K562 (cell line): ENCODE measurements at regions not wholly inside any gene's neighbourhood (a gene's known extent, or its start where the extent isn't known, plus 50 kb on each side); places are given as distances from the start of the nearest gene placed in this dataset.

Experiments
- ATAC-seq: fragments of 200-7000 bp; cut with Tn5 transposase; 3 replicates; pipeline ENCODE4 v1.9.1; 2020; ENCODE audit warnings: moderate library complexity
- BruUV-seq: library from RNA; stranded (reverse); fragments of 400-500 nt; replicated peaks from 2 replicates; lab custom pipeline; 2021; lab: Mats Ljungman, UMichigan
- CTCF ChIA-PET: fragments of 300-600 bp; formaldehyde crosslinking; extraction: SDS; loops from one replicate; lab custom pipeline; 2021; ENCODE audit warnings: low intra/inter-chr PET ratio; lab: Yijun Ruan, JAX
- POLR2A ChIA-PET: fragments of 300-600, 350-650 bp; sonication (Branson Sonifier 250); formaldehyde crosslinking; extraction: SDS; loops from one replicate; lab custom pipeline; 2021; ENCODE audit warnings: antibody characterized with exemption, inconsistent platforms; lab: Yijun Ruan, JAX
- DNase-seq, 4 experiments: peaks; one replicate each; pipeline versions ENCODE4 v3.0.0 to v3.0.0-alpha.2; 2011 to 2018; ENCODE audit warnings: low spot score in 3 of 4, mixed read lengths in 3 of 4; ENCODE audit errors: extremely low read depth in 1 of 4
- FAIRE-seq: peaks from 2 replicates; lab custom pipeline; 2011; peaks lifted over from hg19 to GRCh38; lab: Jason Lieb, UNC
- H2AFZ ChIP-seq: 2 replicates; pipeline ENCODE4 v1.6.0; 2011; ENCODE audit warnings: low read depth, low read length, control low read depth, inconsistent platforms
- H3K27ac ChIP-seq: fragments of 200-600 bp; 3 replicates; pipeline ENCODE4 v1.8.0; 2011; ENCODE audit warnings: low read depth, mild to moderate bottlenecking, control low read depth, inconsistent platforms, low read length, moderate library complexity, mixed read lengths; ENCODE audit errors: extremely low read depth
- H3K27me3 ChIP-seq, 2 experiments: fragments of 300-600 bp in 1 of 2; 2 replicates in 1 of 2; 3 replicates in 1 of 2; pipeline versions ENCODE4 v1.6.0 to v1.8.0; 2011; ENCODE audit warnings: inconsistent platforms in 2 of 2, low read length in 2 of 2, mild to moderate bottlenecking in 1 of 2, mixed read lengths in 1 of 2, moderate library complexity in 1 of 2; ENCODE audit not compliant: control insufficient read depth in 2 of 2, insufficient read depth in 2 of 2
- H3K36me3 ChIP-seq: fragments of 300-600 bp; 3 replicates; pipeline ENCODE4 v1.8.0; 2011; ENCODE audit warnings: mild to moderate bottlenecking, low read length, inconsistent platforms; ENCODE audit not compliant: control insufficient read depth, insufficient read depth
- H3K4me1 ChIP-seq, 2 experiments: fragments of 200-600 bp in 1 of 2; replicated peaks in 1 of 2; 2 replicates in 1 of 2; 3 replicates in 1 of 2; pipeline versions ENCODE4 v1.5.1 to v1.8.0; 2011; ENCODE audit warnings: inconsistent platforms in 2 of 2, low read length in 2 of 2, mild to moderate bottlenecking in 1 of 2, mixed read lengths in 1 of 2, moderate library complexity in 1 of 2; ENCODE audit not compliant: control insufficient read depth in 2 of 2, insufficient read depth in 2 of 2
- H3K4me2 ChIP-seq: 2 replicates; pipeline ENCODE4 v1.6.1; 2011; ENCODE audit warnings: low read length, control low read depth, inconsistent platforms, mixed read lengths; ENCODE audit not compliant: insufficient read depth
- H3K4me3 ChIP-seq: fragments of 200-600 bp; sonication (generic), shearing (Covaris generic); 2 replicates; pipeline ENCODE4 v1.5.1; 2016; ENCODE audit warnings: control low read depth, inconsistent platforms
- H3K79me2 ChIP-seq: fragments of 200-600 bp; 3 replicates; pipeline ENCODE4 v1.8.0; 2011; ENCODE audit warnings: low read length, inconsistent platforms; ENCODE audit not compliant: control insufficient read depth, insufficient read depth
- H3K9ac ChIP-seq, 2 experiments: 2 replicates each; pipeline versions ENCODE4 v1.6.0 to v1.6.1; 2011; ENCODE audit warnings: low read depth in 2 of 2, low read length in 2 of 2, control low read depth in 1 of 2, inconsistent platforms in 1 of 2, mild to moderate bottlenecking in 1 of 2, mixed read lengths in 1 of 2; ENCODE audit not compliant: insufficient read depth in 1 of 2
- H3K9me1 ChIP-seq: one replicate; pipeline ENCODE4 v1.6.0; 2011; ENCODE audit warnings: inconsistent platforms, mild to moderate bottlenecking, low read length, moderate library complexity; ENCODE audit not compliant: control insufficient read depth, insufficient read depth
- H3K9me3 ChIP-seq: replicated peaks from 2 replicates; pipeline ENCODE4 v1.5.1; 2011; ENCODE audit warnings: low read depth, low read length, inconsistent platforms; ENCODE audit not compliant: control insufficient read depth, insufficient read depth
- H4K20me1 ChIP-seq: replicated peaks from 2 replicates; pipeline ENCODE4 v1.6.1; 2011; ENCODE audit warnings: low read length, inconsistent platforms, mixed read lengths; ENCODE audit not compliant: control insufficient read depth, insufficient read depth
- CBFA2T2 ChIP-seq: fragments of 450-650 bp; conservative IDR thresholded peaks from 2 replicates; pipeline ENCODE4 v1.6.1; 2017; ENCODE audit warnings: mild to moderate bottlenecking
- CBFA2T3 ChIP-seq: fragments of 450-650 bp; IDR thresholded peaks from 2 replicates; pipeline ENCODE4 v1.6.1; 2017
- KAT8 ChIP-seq: fragments of 450-650 bp; IDR thresholded peaks from 2 replicates; pipeline ENCODE4 v1.6.1; 2016; ENCODE audit warnings: low read depth, mild to moderate bottlenecking
- MEF2D ChIP-seq: conservative IDR thresholded peaks from 2 replicates; pipeline ENCODE4 v1.6.1; 2016; ENCODE audit warnings: low read depth, missing genetic modification characterization, missing compliant biosample characterization
- MIER1 ChIP-seq: fragments of 450-650 bp; IDR thresholded peaks from 2 replicates; pipeline ENCODE4 v1.6.1; 2016; ENCODE audit warnings: antibody characterized with exemption, mild to moderate bottlenecking, low read depth
- NCOA1 ChIP-seq: fragments of 450-650 bp; IDR thresholded peaks from 2 replicates; pipeline ENCODE4 v1.6.1; 2016; ENCODE audit warnings: low read depth
- NR2C1 ChIP-seq, 2 experiments: fragments of 450-650 bp; IDR thresholded peaks; 2 replicates each; pipeline ENCODE4 v1.6.1; 2017; ENCODE audit warnings: mild to moderate bottlenecking in 2 of 2, antibody characterized with exemption in 1 of 2, inconsistent platforms in 1 of 2, missing compliant biosample characterization in 1 of 2, missing genetic modification characterization in 1 of 2
- TAL1 ChIP-seq: fragments of 450-650 bp; IDR thresholded peaks from 2 replicates; pipeline ENCODE4 v1.6.1; 2016; ENCODE audit warnings: mild to moderate bottlenecking
- TEAD1 ChIP-seq, 2 experiments: fragments of 450-650 bp in 1 of 2; sonication (generic) in 1 of 2; formaldehyde crosslinking; IDR thresholded peaks; 2 replicates each; pipeline versions ENCODE4 v1.4.0 to v1.8.0; 2020 to 2022; ENCODE audit warnings: mild to moderate bottlenecking in 2 of 2, missing genetic modification reagents in 1 of 2
- TEAD4 ChIP-seq, 2 experiments: sonication (generic) in 1 of 2; formaldehyde crosslinking in 1 of 2; IDR thresholded peaks; 2 replicates each; pipeline versions ENCODE4 v1.6.1 to v1.8.0; 2012 to 2022; ENCODE audit warnings: borderline replicate concordance in 1 of 2, inconsistent platforms in 1 of 2, low read length in 1 of 2, mild to moderate bottlenecking in 1 of 2, missing genetic modification reagents in 1 of 2
- XRCC4 ChIP-seq: IDR thresholded peaks from one replicate; pipeline ENCODE4 v1.6.1; 2011; ENCODE audit not compliant: insufficient read depth, insufficient read length; ENCODE audit errors: extremely low read depth
- ZNF184 ChIP-seq: sonication (generic); formaldehyde crosslinking; IDR thresholded peaks from 2 replicates; pipeline ENCODE4 v1.5.0; 2020; ENCODE audit warnings: missing genetic modification reagents
- ZNF584 ChIP-seq: fragments of 200-800 bp; sonication (Bioruptor generic); IDR thresholded peaks from 2 replicates; pipeline ENCODE4 v1.6.1; 2016; ENCODE audit warnings: low read depth, mild to moderate bottlenecking, missing genetic modification characterization, missing compliant biosample characterization
- WGBS: fragments of 100-300 bp; shearing (Covaris generic); methylation state at CpG from one replicate; pipeline ENCODE4 v1.1.6; 2016; ENCODE audit warnings: low coverage, mixed read lengths; ENCODE audit not compliant: insufficient coverage; ENCODE audit errors: missing lambda C conversion rate; 5-methylcytosine and 5-hydroxymethylcytosine counted together
- in situ Hi-C: fragments of 300-500 bp; cut with MboI; formaldehyde crosslinking; loops from 4 replicates; pipeline ENCODE4 v1.15.0; 2018; ENCODE audit warnings: inconsistent platforms, mixed read lengths
- intact Hi-C: fragments of 100-400 bp; cut with micrococcal nuclease; formaldehyde crosslinking; loops from 2 replicates; pipeline ENCODE4 v1.14.2; 2022
- TF ChIP-seq, protein P1 (sequence below): fragments of 450-650 bp; IDR thresholded peaks from 2 replicates; pipeline ENCODE4 v1.6.1; 2018; ENCODE audit warnings: mild to moderate bottlenecking, low read depth; ENCODE audit not compliant: partially characterized antibody
- TF ChIP-seq, protein P2 (sequence below): fragments of 450-650 bp; IDR thresholded peaks from 2 replicates; pipeline ENCODE4 v1.6.1; 2014; ENCODE audit warnings: low read depth, mild to moderate bottlenecking, moderate library complexity, borderline replicate concordance
- TF ChIP-seq, protein P3 (sequence below): sonication (generic); formaldehyde crosslinking; IDR thresholded peaks from 2 replicates; pipeline ENCODE4 v1.8.1; 2023; ENCODE audit warnings: mild to moderate bottlenecking, missing genetic modification reagents

DNA sequence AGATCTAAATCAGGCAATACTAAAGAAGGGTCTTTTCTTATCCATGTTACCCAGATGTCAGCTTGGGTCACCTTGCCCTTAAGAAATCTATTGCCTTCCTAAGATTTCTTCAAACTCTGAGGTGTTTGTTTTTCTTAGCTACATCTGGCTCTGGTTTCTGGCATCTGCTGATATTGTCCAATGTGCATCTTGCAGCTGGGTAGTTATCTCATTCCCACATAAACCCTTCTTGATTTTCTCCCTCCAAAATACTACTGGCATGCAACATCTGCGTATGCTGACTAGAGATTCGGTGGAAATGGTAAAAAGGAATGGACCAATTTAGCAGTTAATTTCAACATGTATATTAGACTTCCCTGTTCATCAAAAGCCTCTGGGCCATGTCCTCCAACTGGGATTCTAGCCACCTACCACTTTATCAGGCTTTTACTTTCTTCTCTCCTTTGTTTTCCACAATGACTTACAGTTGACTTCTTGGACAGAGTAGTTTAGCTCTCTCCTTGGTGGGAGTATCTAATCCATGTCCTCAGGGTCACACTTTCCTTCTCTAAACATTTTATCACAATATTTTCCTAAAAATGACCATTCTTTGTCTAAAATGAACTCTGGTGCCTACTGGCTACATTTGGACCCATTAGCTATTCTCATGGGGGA, 324.8 kb upstream of the FAR2 start:
- ChIA-PET POLR2A (no interaction called here), CTCF (no interaction called here)
- no peak overlapping the region for H3K9ac ChIP-seq
- H3K27me3 ChIP-seq = 0 out of 5 replicates have a peak, but pooled peaks cover 0 to 2% of the 10 kb centered on the region in 2 experiments
- H2AFZ ChIP-seq = no peak overlapping the region
- no peak overlapping the region for H3K27ac ChIP-seq
- DNase-seq (no peak), FAIRE-seq (no peak), ATAC-seq (no peak)
- 10% methylated on average over 2 of the region's 2 CpGs for WGBS
- no peaks in the 10 kb centered on the region for H3K36me3 ChIP-seq
- H3K4me2 ChIP-seq = no peak overlapping the region
- H3K9me1 ChIP-seq = no peaks in the 10 kb centered on the region
- intact Hi-C loops (no loop called here), in situ Hi-C loops (no loop called here)
- BruUV-seq = no TSS peak
- no peaks in the 10 kb centered on the region for H3K79me2 ChIP-seq
- no peaks in the 10 kb centered on the region for H3K4me1 ChIP-seq
- no peaks in the 10 kb centered on the region for H3K9me3 ChIP-seq
- H4K20me1 ChIP-seq = no peaks in the 10 kb centered on the region
- H3K4me3 ChIP-seq = no peak overlapping the region
- TF ChIP-seq MIER1 (no peak), TEAD4 (IDR thresholded peaks at IDR 0.05; ENCODE audit: low read length) (peak; percentile 56; the same call in 1 of the 2 replicates), TEAD4 (CRISPR knock-in tag; IDR thresholded peaks at IDR 0.05; ENCODE audit: borderline replicate concordance) (no peak), TAL1 (peak; percentile 28; the same call in 1 of the 2 replicates), XRCC4 (no peak), CBFA2T3 (peak; percentile 62), NR2C1 (IDR thresholded peaks at IDR 0.05) (no peak), NR2C1 (tag; IDR thresholded peaks at IDR 0.05) (no peak), ZNF184 (CRISPR knock-in tag) (no peak), MEF2D (tag) (no peak), CBFA2T2 (peak; percentile 59), ZNF584 (CRISPR knock-in tag) (no peak), TEAD1 (CRISPR knock-in tag; IDR thresholded peaks at IDR 0.05) (no peak), NCOA1 (no peak), KAT8 (no peak)
- TF ChIP-seq, protein P1, sequence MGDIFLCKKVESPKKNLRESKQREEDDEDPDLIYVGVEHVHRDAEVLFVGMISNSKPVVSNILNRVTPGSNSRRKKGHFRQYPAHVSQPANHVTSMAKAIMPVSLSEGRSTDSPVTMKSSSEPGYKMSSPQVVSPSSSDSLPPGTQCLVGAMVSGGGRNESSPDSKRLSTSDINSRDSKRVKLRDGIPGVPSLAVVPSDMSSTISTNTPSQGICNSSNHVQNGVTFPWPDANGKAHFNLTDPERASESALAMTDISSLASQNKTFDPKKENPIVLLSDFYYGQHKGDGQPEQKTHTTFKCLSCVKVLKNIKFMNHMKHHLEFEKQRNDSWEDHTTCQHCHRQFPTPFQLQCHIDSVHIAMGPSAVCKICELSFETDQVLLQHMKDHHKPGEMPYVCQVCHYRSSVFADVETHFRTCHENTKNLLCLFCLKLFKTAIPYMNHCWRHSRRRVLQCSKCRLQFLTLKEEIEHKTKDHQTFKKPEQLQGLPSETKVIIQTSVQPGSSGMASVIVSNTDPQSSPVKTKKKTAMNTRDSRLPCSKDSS = no peak
- TF ChIP-seq, protein P2, sequence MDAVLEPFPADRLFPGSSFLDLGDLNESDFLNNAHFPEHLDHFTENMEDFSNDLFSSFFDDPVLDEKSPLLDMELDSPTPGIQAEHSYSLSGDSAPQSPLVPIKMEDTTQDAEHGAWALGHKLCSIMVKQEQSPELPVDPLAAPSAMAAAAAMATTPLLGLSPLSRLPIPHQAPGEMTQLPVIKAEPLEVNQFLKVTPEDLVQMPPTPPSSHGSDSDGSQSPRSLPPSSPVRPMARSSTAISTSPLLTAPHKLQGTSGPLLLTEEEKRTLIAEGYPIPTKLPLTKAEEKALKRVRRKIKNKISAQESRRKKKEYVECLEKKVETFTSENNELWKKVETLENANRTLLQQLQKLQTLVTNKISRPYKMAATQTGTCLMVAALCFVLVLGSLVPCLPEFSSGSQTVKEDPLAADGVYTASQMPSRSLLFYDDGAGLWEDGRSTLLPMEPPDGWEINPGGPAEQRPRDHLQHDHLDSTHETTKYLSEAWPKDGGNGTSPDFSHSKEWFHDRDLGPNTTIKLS = no peak
- TF ChIP-seq, protein P3, sequence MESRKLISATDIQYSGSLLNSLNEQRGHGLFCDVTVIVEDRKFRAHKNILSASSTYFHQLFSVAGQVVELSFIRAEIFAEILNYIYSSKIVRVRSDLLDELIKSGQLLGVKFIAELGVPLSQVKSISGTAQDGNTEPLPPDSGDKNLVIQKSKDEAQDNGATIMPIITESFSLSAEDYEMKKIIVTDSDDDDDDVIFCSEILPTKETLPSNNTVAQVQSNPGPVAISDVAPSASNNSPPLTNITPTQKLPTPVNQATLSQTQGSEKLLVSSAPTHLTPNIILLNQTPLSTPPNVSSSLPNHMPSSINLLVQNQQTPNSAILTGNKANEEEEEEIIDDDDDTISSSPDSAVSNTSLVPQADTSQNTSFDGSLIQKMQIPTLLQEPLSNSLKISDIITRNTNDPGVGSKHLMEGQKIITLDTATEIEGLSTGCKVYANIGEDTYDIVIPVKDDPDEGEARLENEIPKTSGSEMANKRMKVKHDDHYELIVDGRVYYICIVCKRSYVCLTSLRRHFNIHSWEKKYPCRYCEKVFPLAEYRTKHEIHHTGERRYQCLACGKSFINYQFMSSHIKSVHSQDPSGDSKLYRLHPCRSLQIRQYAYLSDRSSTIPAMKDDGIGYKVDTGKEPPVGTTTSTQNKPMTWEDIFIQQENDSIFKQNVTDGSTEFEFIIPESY (CRISPR knock-in tag) = no peak
